GM23338 (cell line): ENCODE measurements at regions not wholly inside any gene's neighbourhood (a gene's known extent, or its start where the extent isn't known, plus 50 kb on each side); places are given as distances from the start of the nearest gene placed in this dataset.

Experiments
- CREB1 ChIP-seq: fragments of 250-450 bp; sonication (Bioruptor Pico); IDR thresholded peaks from 2 replicates; pipeline ENCODE4 v1.5.0; 2020; ENCODE audit warnings: low read depth, mild to moderate bottlenecking, moderate library complexity
- EZH2phosphoT487 ChIP-seq: fragments of 200-600 bp; sonication (generic); IDR thresholded peaks from one replicate; pipeline ENCODE4 v1.8.1; 2018; ENCODE audit warnings: antibody characterized with exemption; ENCODE audit not compliant: unreplicated experiment
- NANOG ChIP-seq: IDR thresholded peaks from 2 replicates; pipeline ENCODE4 v1.6.1; 2016; ENCODE audit warnings: antibody characterized with exemption, borderline replicate concordance
- POLR2AphosphoS5 ChIP-seq: IDR thresholded peaks from 2 replicates; pipeline ENCODE4 v1.6.1; 2016; ENCODE audit warnings: antibody characterized with exemption, low read depth
- STAT1 ChIP-seq: IDR thresholded peaks from one replicate; pipeline ENCODE4 v1.6.1; 2016; ENCODE audit warnings: antibody characterized with exemption; ENCODE audit not compliant: unreplicated experiment
- ZNF114 ChIP-seq: fragments of 250-450 bp; sonication (Bioruptor Pico); IDR thresholded peaks from 2 replicates; pipeline ENCODE4 v1.5.0; 2020; ENCODE audit warnings: mild to moderate bottlenecking, moderate library complexity
- ZNF331 ChIP-seq: fragments of 250-450 bp; sonication (Bioruptor Pico); IDR thresholded peaks from 2 replicates; pipeline ENCODE4 v1.5.0; 2020; ENCODE audit warnings: low read depth, mild to moderate bottlenecking, moderate library complexity
- TF ChIP-seq, protein P1 (sequence below): fragments of 250-450 bp; sonication (Bioruptor Pico); IDR thresholded peaks from 2 replicates; pipeline ENCODE4 v1.5.0; 2020; ENCODE audit warnings: mild to moderate bottlenecking, moderate library complexity
- TF ChIP-seq, protein P2 (sequence below): IDR thresholded peaks from 2 replicates; pipeline ENCODE4 v1.6.1; 2016; ENCODE audit warnings: antibody characterized with exemption

DNA sequence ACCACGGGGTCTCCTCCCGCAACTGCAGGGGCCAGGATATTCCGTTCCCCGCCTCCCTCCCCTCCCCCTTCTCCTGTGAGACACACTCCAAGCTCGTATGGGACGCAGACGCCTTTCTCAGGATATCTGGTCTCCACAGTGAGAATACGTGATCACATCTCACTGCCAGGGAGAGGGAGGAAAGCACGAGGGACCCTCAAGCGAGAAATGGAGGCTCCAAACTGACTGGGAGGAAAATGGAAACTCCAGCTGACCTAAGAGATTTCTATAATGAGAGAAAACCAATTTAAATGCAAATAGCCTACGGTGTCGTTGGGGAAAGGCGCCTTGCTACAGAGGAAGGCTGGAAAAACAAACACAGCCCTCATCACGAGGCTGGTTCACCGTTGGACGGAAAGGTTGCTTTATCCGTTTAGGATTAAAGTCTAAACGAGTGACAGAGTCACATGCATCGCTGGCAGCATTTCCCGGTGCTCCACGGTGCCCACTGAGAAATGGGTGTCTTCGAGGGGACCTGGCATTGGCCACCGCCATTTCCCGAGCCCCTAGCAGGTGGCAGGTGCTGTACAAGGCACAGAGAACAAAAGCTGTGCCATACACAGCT is 116.9 kb upstream of the CPEB4 start (continued):
- TF ChIP-seq, protein P1, sequence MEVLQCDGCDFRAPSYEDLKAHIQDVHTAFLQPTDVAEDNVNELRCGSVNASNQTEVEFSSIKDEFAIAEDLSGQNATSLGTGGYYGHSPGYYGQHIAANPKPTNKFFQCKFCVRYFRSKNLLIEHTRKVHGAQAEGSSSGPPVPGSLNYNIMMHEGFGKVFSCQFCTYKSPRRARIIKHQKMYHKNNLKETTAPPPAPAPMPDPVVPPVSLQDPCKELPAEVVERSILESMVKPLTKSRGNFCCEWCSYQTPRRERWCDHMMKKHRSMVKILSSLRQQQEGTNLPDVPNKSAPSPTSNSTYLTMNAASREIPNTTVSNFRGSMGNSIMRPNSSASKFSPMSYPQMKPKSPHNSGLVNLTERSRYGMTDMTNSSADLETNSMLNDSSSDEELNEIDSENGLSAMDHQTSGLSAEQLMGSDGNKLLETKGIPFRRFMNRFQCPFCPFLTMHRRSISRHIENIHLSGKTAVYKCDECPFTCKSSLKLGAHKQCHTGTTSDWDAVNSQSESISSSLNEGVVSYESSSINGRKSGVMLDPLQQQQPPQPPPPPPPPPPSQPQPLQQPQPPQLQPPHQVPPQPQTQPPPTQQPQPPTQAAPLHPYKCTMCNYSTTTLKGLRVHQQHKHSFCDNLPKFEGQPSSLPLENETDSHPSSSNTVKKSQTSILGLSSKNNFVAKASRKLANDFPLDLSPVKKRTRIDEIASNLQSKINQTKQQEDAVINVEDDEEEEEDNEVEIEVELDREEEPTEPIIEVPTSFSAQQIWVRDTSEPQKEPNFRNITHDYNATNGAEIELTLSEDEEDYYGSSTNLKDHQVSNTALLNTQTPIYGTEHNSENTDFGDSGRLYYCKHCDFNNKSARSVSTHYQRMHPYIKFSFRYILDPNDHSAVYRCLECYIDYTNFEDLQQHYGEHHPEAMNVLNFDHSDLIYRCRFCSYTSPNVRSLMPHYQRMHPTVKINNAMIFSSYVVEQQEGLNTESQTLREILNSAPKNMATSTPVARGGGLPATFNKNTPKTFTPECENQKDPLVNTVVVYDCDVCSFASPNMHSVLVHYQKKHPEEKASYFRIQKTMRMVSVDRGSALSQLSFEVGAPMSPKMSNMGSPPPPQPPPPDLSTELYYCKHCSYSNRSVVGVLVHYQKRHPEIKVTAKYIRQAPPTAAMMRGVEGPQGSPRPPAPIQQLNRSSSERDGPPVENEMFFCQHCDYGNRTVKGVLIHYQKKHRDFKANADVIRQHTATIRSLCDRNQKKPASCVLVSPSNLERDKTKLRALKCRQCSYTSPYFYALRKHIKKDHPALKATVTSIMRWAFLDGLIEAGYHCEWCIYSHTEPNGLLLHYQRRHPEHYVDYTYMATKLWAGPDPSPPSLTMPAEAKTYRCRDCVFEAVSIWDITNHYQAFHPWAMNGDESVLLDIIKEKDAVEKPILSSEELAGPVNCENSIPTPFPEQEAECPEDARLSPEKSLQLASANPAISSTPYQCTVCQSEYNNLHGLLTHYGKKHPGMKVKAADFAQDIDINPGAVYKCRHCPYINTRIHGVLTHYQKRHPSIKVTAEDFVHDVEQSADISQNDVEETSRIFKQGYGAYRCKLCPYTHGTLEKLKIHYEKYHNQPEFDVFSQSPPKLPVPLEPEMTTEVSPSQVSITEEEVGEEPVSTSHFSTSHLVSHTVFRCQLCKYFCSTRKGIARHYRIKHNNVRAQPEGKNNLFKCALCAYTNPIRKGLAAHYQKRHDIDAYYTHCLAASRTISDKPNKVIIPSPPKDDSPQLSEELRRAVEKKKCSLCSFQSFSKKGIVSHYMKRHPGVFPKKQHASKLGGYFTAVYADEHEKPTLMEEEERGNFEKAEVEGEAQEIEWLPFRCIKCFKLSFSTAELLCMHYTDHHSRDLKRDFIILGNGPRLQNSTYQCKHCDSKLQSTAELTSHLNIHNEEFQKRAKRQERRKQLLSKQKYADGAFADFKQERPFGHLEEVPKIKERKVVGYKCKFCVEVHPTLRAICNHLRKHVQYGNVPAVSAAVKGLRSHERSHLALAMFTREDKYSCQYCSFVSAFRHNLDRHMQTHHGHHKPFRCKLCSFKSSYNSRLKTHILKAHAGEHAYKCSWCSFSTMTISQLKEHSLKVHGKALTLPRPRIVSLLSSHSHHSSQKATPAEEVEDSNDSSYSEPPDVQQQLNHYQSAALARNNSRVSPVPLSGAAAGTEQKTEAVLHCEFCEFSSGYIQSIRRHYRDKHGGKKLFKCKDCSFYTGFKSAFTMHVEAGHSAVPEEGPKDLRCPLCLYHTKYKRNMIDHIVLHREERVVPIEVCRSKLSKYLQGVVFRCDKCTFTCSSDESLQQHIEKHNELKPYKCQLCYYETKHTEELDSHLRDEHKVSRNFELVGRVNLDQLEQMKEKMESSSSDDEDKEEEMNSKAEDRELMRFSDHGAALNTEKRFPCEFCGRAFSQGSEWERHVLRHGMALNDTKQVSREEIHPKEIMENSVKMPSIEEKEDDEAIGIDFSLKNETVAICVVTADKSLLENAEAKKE (CRISPR knock-in tag) = no peak
- TF ChIP-seq CREB1 (CRISPR knock-in tag) (no peak), NANOG (no peak), POLR2AphosphoS5 (no peak), EZH2phosphoT487 (no peak), ZNF114 (no peak), STAT1 (no peak), ZNF331 (CRISPR knock-in tag) (no peak)
- TF ChIP-seq, protein P2, sequence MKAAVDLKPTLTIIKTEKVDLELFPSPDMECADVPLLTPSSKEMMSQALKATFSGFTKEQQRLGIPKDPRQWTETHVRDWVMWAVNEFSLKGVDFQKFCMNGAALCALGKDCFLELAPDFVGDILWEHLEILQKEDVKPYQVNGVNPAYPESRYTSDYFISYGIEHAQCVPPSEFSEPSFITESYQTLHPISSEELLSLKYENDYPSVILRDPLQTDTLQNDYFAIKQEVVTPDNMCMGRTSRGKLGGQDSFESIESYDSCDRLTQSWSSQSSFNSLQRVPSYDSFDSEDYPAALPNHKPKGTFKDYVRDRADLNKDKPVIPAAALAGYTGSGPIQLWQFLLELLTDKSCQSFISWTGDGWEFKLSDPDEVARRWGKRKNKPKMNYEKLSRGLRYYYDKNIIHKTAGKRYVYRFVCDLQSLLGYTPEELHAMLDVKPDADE = no peak
